ENCODE measurements at regions not wholly inside any gene's neighbourhood (a gene's known extent, or its start where the extent isn't known, plus 50 kb on each side); places are given as distances from the start of the nearest gene placed in this dataset.

DNA sequence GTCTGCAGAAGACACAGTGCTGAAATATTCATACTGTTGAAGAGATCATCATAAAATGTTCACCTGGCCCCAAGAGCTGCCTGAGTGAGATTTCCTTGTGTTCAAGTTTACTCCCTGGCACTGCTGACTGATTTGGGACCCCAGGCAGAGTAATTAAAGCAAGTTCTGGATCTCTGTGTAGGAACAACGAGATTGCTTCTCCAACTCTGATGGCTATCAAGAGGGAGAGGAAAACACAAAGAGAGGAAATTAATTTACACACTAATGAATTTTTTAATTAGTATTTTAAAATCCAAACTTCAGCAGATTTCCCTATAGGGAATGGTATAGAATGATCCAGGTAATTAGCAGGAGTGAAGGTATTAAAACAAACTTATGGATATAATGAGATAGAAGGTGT, 711.8 kb downstream of the DCDC2C start:
- TF ChIP-seq, protein P1, sequence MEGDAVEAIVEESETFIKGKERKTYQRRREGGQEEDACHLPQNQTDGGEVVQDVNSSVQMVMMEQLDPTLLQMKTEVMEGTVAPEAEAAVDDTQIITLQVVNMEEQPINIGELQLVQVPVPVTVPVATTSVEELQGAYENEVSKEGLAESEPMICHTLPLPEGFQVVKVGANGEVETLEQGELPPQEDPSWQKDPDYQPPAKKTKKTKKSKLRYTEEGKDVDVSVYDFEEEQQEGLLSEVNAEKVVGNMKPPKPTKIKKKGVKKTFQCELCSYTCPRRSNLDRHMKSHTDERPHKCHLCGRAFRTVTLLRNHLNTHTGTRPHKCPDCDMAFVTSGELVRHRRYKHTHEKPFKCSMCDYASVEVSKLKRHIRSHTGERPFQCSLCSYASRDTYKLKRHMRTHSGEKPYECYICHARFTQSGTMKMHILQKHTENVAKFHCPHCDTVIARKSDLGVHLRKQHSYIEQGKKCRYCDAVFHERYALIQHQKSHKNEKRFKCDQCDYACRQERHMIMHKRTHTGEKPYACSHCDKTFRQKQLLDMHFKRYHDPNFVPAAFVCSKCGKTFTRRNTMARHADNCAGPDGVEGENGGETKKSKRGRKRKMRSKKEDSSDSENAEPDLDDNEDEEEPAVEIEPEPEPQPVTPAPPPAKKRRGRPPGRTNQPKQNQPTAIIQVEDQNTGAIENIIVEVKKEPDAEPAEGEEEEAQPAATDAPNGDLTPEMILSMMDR (IDR thresholded peaks at IDR 0.05; ENCODE audit: low read depth, low read length) = no peak
- no peak for TF ChIP-seq EZH2phosphoT487 (IDR thresholded peaks at IDR 0.05; ENCODE audit: low read depth)

Data from OCI-LY3 (cell line).